ENCODE measurements at regions not wholly inside any gene's neighbourhood (a gene's known extent, or its start where the extent isn't known, plus 50 kb on each side); places are given as distances from the start of the nearest gene placed in this dataset.

DNA sequence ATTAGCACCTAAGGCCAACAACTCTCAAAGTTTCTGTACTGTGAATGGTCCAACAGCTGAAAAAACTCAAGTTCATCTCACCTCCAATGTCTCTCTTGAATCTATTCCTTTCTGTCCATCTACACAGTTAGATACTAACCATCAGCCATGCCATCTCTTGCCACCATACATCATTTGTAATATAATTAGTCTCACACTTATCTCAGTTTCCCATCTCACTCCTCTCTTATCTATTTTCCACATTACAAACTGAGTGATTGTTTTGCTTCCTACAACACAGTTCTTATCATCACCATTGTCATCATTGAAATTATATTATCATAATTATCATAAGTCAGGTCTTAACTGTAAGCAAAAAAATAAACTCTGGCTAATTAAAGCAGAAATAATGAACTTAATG lies 393.9 kb downstream of the PRELID2 start:
- CTCF ChIA-PET = no interaction called here
- no TSS peak for BruUV-seq (replicated peaks)
- H3K23ac ChIP-seq (ENCODE audit: low read depth, low read length) = no peak overlapping the region
- no peak overlapping the region for H2AK9ac ChIP-seq (replicated peaks; ENCODE audit: low read depth, low read length, poor library complexity)
- H3K9ac ChIP-seq (ENCODE audit: low read depth, low read length) = no peak overlapping the region
- H3K27me3 ChIP-seq (ENCODE audit: control insufficient read depth, insufficient read depth, low read length) = no peaks in the 10 kb centered on the region
- H3K14ac ChIP-seq (replicated peaks; ENCODE audit: low read depth, low read length) = no peak overlapping the region
- H3K79me1 ChIP-seq (ENCODE audit: low read depth in 1 of 2, low read length in 2 of 2) = no peaks in the 10 kb centered on the region
- DNase-seq (no peak), ATAC-seq (ENCODE audit: low read depth) (no peak)
- POLR2A ChIA-PET (ENCODE audit: unreplicated experiment) = no interaction called here
- no peak overlapping the region for H3K56ac ChIP-seq (ENCODE audit: extremely low read depth, insufficient read depth, low read length)
- H2BK5ac ChIP-seq (ENCODE audit: low read depth, low read length, poor library complexity, severe bottlenecking) = no peak overlapping the region
- no peaks in the 10 kb centered on the region for H3K9me1 ChIP-seq (ENCODE audit: insufficient read depth, low read length)
- in situ Hi-C loops (cut with MboI; ENCODE audit: low sequenced_read_pairs) = no loop called here
- no peak overlapping the region for H4K8ac ChIP-seq (ENCODE audit: low read depth in 2 of 2, low read length in 2 of 2)
- no peak overlapping the region for H2BK20ac ChIP-seq (ENCODE audit: low read depth, low read length)
- H2BK120ac ChIP-seq (ENCODE audit: low read depth, low read length) = no peak overlapping the region
- H2AK5ac ChIP-seq (ENCODE audit: low read depth, low read length) = no peak overlapping the region
- no peak overlapping the region for H2BK15ac ChIP-seq (ENCODE audit: low read depth, low read length)
- H4K91ac ChIP-seq (ENCODE audit: insufficient read depth, low read depth, low read length) = no peak overlapping the region
- no peaks in the 10 kb centered on the region for H3K4me1 ChIP-seq (ENCODE audit: control insufficient read depth, insufficient read depth, low read length)
- H3K4me2 ChIP-seq (ENCODE audit: low read depth, low read length) = no peak overlapping the region
- no peak overlapping the region for H3K27ac ChIP-seq (ENCODE audit: insufficient read depth, low read length)
- H3K36me3 ChIP-seq (ENCODE audit: control insufficient read depth, insufficient read depth, low read length) = no peaks in the 10 kb centered on the region
- H3K9me3 ChIP-seq (ENCODE audit: control insufficient read depth, insufficient read depth, low read length) = no peaks in the 10 kb centered on the region; the same call in 1 of the 2 replicates
- no peak overlapping the region for H2AFZ ChIP-seq (replicated peaks; ENCODE audit: low read length, poor library complexity)
- dilution Hi-C loops (cut with HindIII; ENCODE audit: low sequenced_read_pairs, unreplicated experiment) = no loop called here
- H3K4ac ChIP-seq (ENCODE audit: low read depth, low read length) = no peak overlapping the region
- H3K4me3 ChIP-seq (ENCODE audit: insufficient read depth, low read depth, low read length) = no peak overlapping the region
- H4K20me1 ChIP-seq (ENCODE audit: insufficient read depth, low read length) = no peaks in the 10 kb centered on the region
- intact Hi-C loops (cut with micrococcal nuclease) = no loop called here
- TF ChIP-seq MXI1 (IDR thresholded peaks at IDR 0.05; ENCODE audit: borderline replicate concordance, low read depth, low read length) (no peak), NFE2L2 (IDR thresholded peaks at IDR 0.05; ENCODE audit: low read depth, low read length) (no peak), FOS (IDR thresholded peaks at IDR 0.05; ENCODE audit: low read depth, low read length) (no peak), RFX5 (IDR thresholded peaks at IDR 0.05; ENCODE audit: low read depth, low read length) (no peak), BHLHE40 (IDR thresholded peaks at IDR 0.05; ENCODE audit: low read depth, low read length) (no peak), RAD21 (IDR thresholded peaks at IDR 0.05; ENCODE audit: low read length) (no peak)
- TF ChIP-seq, protein P1, sequence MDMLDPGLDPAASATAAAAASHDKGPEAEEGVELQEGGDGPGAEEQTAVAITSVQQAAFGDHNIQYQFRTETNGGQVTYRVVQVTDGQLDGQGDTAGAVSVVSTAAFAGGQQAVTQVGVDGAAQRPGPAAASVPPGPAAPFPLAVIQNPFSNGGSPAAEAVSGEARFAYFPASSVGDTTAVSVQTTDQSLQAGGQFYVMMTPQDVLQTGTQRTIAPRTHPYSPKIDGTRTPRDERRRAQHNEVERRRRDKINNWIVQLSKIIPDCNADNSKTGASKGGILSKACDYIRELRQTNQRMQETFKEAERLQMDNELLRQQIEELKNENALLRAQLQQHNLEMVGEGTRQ (IDR thresholded peaks at IDR 0.05; ENCODE audit: low read depth, low read length) = no peak
- TF ChIP-seq, protein P2, sequence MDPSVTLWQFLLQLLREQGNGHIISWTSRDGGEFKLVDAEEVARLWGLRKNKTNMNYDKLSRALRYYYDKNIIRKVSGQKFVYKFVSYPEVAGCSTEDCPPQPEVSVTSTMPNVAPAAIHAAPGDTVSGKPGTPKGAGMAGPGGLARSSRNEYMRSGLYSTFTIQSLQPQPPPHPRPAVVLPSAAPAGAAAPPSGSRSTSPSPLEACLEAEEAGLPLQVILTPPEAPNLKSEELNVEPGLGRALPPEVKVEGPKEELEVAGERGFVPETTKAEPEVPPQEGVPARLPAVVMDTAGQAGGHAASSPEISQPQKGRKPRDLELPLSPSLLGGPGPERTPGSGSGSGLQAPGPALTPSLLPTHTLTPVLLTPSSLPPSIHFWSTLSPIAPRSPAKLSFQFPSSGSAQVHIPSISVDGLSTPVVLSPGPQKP (IDR thresholded peaks at IDR 0.05; ENCODE audit: borderline replicate concordance, low read depth, low read length) = no peak
- TF ChIP-seq, protein P3, sequence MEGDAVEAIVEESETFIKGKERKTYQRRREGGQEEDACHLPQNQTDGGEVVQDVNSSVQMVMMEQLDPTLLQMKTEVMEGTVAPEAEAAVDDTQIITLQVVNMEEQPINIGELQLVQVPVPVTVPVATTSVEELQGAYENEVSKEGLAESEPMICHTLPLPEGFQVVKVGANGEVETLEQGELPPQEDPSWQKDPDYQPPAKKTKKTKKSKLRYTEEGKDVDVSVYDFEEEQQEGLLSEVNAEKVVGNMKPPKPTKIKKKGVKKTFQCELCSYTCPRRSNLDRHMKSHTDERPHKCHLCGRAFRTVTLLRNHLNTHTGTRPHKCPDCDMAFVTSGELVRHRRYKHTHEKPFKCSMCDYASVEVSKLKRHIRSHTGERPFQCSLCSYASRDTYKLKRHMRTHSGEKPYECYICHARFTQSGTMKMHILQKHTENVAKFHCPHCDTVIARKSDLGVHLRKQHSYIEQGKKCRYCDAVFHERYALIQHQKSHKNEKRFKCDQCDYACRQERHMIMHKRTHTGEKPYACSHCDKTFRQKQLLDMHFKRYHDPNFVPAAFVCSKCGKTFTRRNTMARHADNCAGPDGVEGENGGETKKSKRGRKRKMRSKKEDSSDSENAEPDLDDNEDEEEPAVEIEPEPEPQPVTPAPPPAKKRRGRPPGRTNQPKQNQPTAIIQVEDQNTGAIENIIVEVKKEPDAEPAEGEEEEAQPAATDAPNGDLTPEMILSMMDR (conservative IDR thresholded peaks at IDR 0.05; ENCODE audit: low read depth, low read length) = no peak
- no peak overlapping the region for H4K5ac ChIP-seq (ENCODE audit: low read depth, low read length)
- H3K18ac ChIP-seq (ENCODE audit: low read depth, low read length) = no peak overlapping the region

Data from IMR-90 (cell line).